SK-N-SH (cell line): ENCODE measurements at regions not wholly inside any gene's neighbourhood (a gene's known extent, or its start where the extent isn't known, plus 50 kb on each side); places are given as distances from the start of the nearest gene placed in this dataset.

Experiments used
- EP300 ChIP-seq, 2 experiments: IDR thresholded peaks; 2 replicates each; pipeline versions ENCODE4 v1.4.0 to v1.6.1; 2012; ENCODE audit warnings: borderline replicate concordance in 1 of 2, low read depth in 1 of 2, low read length in 1 of 2
- EZH2phosphoT487 ChIP-seq: fragments of 200-600 bp; sonication (generic); IDR thresholded peaks from 2 replicates; pipeline ENCODE4 v1.6.1; 2017; ENCODE audit warnings: low read depth, mixed run types, mild to moderate bottlenecking, antibody characterized with exemption, moderate library complexity, borderline replicate concordance
- MAX ChIP-seq: IDR thresholded peaks from 2 replicates; pipeline ENCODE4 v1.4.0; 2012; ENCODE audit warnings: low read depth
- MXI1 ChIP-seq: IDR thresholded peaks from 2 replicates; pipeline ENCODE4 v1.6.1; 2012; ENCODE audit warnings: mild to moderate bottlenecking, low read depth, low read length, improper control_type of control experiment
- POLR2AphosphoS5 ChIP-seq: IDR thresholded peaks from 2 replicates; pipeline ENCODE4 v1.6.1; 2012; ENCODE audit warnings: low read depth, low read length
- RFX5 ChIP-seq: IDR thresholded peaks from 2 replicates; pipeline ENCODE4 v1.6.1; 2012; ENCODE audit warnings: mild to moderate bottlenecking, improper control_type of control experiment, low read length
- SMC3 ChIP-seq: IDR thresholded peaks from 2 replicates; pipeline ENCODE4 v1.6.1; 2012; ENCODE audit warnings: low read depth, low read length, improper control_type of control experiment
- TAF1 ChIP-seq: IDR thresholded peaks from 2 replicates; pipeline ENCODE4 v1.6.1; 2012; ENCODE audit warnings: low read depth, mild to moderate bottlenecking, low read length, moderate library complexity, borderline replicate concordance
- TEAD4 ChIP-seq: IDR thresholded peaks from 2 replicates; pipeline ENCODE4 v1.4.0; 2012; ENCODE audit warnings: mild to moderate bottlenecking, borderline replicate concordance; ENCODE audit not compliant: insufficient read depth
- YY1 ChIP-seq: IDR thresholded peaks from 2 replicates; pipeline ENCODE4 v1.4.0; 2012; ENCODE audit warnings: low read depth, mild to moderate bottlenecking
- TF ChIP-seq, protein P1 (sequence below): fragments of 200-600 bp; sonication (generic); IDR thresholded peaks from 2 replicates; pipeline ENCODE4 v1.6.1; 2017; ENCODE audit warnings: antibody characterized with exemption, mild to moderate bottlenecking, moderate library complexity
- TF ChIP-seq, protein P2 (sequence below): IDR thresholded peaks from 2 replicates; pipeline ENCODE4 v1.4.0; 2012; ENCODE audit warnings: low read depth, borderline replicate concordance

- TF ChIP-seq EZH2phosphoT487 (no peak), EP300 (IDR thresholded peaks at IDR 0.05; ENCODE audit: borderline replicate concordance in 1 of 2, low read depth in 1 of 2, low read length in 1 of 2) (no peak), POLR2AphosphoS5 (no peak), RFX5 (no peak), SMC3 (no peak), YY1 (no peak), MXI1 (no peak), MAX (no peak), TEAD4 (no peak), TAF1 (no peak)
- TF ChIP-seq, protein P1, sequence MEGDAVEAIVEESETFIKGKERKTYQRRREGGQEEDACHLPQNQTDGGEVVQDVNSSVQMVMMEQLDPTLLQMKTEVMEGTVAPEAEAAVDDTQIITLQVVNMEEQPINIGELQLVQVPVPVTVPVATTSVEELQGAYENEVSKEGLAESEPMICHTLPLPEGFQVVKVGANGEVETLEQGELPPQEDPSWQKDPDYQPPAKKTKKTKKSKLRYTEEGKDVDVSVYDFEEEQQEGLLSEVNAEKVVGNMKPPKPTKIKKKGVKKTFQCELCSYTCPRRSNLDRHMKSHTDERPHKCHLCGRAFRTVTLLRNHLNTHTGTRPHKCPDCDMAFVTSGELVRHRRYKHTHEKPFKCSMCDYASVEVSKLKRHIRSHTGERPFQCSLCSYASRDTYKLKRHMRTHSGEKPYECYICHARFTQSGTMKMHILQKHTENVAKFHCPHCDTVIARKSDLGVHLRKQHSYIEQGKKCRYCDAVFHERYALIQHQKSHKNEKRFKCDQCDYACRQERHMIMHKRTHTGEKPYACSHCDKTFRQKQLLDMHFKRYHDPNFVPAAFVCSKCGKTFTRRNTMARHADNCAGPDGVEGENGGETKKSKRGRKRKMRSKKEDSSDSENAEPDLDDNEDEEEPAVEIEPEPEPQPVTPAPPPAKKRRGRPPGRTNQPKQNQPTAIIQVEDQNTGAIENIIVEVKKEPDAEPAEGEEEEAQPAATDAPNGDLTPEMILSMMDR: no peak
- TF ChIP-seq, protein P2, sequence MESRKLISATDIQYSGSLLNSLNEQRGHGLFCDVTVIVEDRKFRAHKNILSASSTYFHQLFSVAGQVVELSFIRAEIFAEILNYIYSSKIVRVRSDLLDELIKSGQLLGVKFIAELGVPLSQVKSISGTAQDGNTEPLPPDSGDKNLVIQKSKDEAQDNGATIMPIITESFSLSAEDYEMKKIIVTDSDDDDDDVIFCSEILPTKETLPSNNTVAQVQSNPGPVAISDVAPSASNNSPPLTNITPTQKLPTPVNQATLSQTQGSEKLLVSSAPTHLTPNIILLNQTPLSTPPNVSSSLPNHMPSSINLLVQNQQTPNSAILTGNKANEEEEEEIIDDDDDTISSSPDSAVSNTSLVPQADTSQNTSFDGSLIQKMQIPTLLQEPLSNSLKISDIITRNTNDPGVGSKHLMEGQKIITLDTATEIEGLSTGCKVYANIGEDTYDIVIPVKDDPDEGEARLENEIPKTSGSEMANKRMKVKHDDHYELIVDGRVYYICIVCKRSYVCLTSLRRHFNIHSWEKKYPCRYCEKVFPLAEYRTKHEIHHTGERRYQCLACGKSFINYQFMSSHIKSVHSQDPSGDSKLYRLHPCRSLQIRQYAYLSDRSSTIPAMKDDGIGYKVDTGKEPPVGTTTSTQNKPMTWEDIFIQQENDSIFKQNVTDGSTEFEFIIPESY: no peak
Measured at GRCh38 chr9:21669701-21670100, 132.7 kb upstream of the MTAP start.
